NCI-H1105 treated with DMSO at 0.1 percent for 48 hours (cell line): ENCODE measurements at regions not wholly inside any gene's neighbourhood (a gene's known extent, or its start where the extent isn't known, plus 50 kb on each side); places are given as distances from the start of the nearest gene placed in this dataset.

Source experiments
- DNase-seq: peaks from one replicate; lab custom pipeline; 2025; lab: John Stamatoyannopoulos, UW

DNA sequence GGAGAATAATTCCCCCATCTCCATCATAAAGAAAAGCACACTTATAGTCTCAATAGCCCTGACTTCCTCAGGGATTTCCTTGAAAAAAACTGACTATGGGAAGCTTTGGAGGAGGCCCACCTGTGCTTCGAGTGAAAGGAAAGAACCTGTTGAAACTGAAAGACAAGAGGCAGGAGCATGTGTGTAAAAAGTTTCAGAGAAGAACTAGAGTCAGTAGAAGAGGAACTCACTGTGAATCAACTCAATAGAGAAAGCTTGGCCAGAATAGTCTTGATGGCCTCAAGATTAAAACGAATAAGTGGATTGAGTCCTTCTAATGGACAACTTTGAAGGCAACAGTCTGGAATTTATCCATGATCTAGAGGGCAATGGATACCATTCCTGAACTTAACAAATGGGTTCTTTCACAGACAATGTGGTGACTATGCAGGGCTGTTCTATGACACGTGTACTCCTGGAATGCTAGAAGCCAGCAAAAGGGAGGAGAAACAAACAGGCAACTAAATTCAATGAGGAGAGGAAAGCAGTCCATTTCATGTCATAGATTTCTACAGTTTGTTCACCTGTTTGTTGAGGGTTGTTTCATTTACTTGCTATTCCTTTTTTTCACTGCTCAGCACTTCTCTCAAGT is 442.3 kb downstream of the GRB14 start:
- no peak for DNase-seq

- DNase-seq: no peak
Measured at GRCh38 chr2:164164602-164165001, 428.8 kb upstream of the FIGN start.

DNA sequence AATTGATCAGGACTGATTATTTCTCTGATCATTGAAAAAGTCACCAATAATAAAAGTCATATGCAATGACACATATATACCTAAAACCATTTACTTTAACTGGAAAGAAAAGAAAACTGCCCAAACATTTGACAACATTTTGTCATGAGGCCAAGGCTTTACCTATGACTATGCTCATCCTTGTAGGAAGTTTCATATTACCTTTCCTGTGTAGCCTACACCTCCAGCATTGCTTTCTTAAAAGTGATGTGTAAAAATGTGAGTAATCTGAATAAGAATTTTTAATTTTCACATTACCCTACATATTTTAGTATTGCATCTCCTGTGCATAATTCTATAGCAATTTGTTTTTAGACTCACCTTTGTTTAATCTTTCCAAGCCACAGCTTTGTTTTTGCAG is 419.8 kb upstream of the FIGN start:
- DNase-seq: no peak

DNA sequence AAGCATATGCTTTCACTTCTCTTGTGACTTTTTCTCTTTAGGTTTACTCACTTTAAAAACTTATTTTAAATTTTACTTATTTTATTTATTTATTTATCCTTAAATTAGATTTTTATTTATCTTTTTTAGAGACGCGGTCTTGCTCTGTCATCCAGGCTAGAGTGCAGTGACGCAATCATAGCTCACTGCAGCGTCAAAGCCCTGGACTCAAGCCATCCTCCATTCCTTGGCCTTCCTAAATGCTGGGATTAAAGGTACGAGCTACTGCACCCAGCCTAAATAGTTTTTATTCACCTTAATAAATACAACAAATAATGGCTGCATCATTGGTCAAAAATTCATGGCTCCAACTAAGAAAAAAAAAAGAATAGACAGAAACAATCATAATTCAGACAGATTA is 415.7 kb upstream of the FIGN start:
- no peak for DNase-seq

- DNase-seq: no peak
Measured at GRCh38 chr2:164150604-164151003, 414.8 kb upstream of the FIGN start.

- DNase-seq: peak; percentile 6
Measured at GRCh38 chr2:164146441-164146840, 410.6 kb upstream of the FIGN start.

DNA sequence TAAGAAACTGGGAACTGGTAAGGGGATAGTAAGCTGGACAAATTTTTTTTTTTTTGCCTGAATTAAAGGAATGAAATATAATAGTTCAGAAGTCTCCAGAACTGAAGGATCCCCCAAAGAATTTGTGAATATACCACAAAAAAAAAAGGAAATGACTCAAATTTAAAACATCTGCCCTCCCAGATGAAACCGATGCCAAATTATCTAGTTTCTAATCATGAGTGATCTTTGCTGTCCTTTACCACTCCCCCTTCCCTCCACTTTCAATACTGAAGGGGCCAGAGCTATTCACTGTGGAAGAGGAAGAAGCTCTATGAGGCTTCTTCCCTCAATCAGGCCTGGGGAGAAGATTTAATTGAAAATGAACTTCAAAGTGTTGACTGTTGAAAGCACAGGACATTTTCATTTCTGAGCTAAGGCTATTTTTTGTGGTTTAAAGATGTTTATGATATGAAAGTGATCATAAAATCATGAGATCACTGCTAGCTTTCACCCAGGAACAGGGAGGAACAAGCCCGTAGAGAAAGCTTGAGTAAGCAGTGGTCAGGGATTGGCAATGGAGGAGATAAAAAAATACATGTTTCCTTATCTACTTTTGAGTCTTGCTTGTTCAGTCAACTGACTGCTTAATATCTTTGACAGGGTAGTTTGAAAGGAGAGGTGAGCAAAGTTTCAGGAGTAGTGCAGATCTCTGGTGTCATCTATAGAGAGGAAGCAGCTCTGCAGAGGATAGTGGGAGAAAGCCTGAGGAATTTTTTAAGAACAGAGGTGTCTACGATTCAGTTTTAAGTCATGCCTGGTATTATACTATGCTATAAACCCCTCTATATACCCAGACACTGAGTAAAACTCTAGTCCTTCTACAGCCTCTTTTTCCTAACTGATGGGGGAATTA is 409.5 kb upstream of the FIGN start:
- DNase-seq: no peak

- DNase-seq: no peak
Measured at GRCh38 chr2:164143183-164143930, 407.5 kb upstream of the FIGN start.

- no peak for DNase-seq
Measured at GRCh38 chr2:164142755-164143154, 406.9 kb upstream of the FIGN start.

- DNase-seq: no peak
Measured at GRCh38 chr2:164141271-164141670, 405.5 kb upstream of the FIGN start.

DNA sequence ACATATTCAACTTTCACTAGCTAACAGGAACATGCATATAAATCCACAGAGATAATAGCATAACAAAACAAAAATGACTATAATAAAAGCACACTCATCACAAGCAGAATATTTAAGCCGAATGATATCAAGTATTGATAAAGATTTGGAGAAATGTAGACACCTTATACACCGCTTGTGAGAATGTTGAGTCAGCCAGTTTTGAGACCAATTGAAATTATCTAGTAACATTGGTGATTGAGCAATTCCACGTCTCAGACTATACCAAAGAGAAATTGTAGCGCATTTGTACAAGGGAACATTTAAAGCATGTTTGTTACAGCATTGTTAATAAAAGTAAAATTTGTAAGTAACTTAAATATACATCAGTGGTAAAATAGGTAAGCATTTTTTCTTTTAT is 402.9 kb upstream of the FIGN start:
- DNase-seq: no peak

DNA sequence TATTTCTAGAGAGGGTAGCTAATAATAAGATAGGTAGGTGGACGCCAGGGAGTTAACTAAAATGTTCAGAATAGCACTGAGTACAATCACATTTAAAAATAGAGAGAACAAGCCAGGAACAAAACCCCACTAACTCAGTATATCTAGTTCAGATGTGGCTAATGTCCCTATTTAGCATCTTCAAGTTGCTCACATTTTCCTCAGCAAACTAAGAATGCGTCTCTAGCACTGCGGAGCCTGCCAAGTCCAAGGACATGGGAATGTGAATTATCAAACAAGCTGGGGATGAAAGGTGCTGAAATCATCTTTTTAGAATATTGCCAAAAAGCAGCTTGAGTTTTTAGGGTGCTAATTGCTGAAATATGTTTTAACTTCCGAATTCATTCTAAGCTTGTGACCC is 398.5 kb upstream of the FIGN start:
- no peak for DNase-seq

GRCh38 chr2:164127971-164128527 is 392.2 kb upstream of the FIGN start:
- no peak for DNase-seq

DNA sequence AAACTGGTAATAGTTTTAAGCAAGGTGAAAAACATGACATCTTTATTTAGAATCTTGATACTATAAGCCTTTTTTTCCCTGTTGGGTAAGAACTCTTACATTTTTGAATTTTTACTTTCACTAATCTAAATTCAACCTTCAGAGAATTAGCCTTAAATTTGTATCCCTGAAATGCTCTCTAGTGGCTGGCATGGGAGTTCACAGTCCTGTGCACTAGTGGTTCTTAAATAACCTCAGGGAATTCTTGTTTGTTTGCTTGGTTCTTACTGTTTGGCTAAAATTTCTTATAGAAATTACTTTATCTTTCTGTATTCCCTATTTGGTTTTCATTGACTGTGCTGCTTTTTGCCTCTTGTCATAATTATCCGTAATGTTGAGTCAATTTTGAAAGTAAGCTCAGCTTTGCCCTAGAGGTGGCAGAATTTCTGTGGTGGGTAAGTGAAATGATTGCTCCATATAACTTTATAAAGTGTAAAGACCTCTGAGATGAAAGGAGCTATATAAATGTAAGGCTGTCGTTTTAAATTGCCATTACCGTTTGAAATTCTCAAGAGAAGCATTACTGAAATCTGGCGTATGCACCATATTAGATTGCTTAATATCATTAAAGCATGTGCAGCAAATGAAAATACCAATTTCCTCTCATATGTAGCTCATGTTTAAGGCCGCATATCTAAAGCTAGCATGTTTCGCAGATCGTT is 391.3 kb upstream of the FIGN start:
- no peak for DNase-seq

GRCh38 chr2:164115806-164116205 is 380.0 kb upstream of the FIGN start:
- no peak for DNase-seq

DNA sequence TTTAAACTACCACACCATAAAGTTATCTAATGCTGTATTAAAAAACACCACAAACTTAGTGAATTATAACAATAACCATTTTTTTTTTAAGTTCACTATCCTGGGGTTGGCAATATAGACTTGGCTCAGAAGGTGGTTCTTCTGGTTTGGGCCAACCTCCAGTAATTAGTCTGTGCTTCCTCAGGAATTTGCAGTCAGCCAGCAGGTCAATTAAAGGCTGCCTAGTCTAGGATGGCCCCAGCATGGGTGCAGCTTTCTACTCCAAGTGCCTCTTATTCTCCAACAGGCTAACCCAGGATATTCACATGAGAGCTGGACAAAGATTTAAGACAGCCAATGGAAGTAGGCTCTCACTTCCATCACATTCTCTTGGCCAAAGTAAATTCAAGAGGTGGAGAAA is 379.1 kb upstream of the FIGN start:
- DNase-seq: no peak

DNA sequence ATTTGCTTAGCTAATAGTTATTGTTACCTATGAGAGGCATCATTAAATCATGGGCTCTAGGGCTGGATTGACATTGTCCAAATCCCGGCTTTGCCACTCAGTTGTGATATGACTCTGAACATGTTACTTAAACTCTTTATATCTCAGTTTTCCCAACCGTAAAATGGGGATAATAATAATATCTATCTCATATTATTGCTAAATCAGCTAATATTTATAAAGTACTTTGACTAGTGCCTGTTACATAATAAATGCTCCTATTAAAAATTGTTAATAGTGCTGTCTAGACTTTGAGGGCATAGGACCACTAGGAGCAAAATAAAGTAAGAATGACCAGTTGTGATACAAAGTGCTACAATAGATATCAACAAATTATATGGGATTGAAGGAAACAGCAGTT is 376.3 kb upstream of the FIGN start:
- DNase-seq: no peak

- DNase-seq: no peak
Measured at GRCh38 chr2:164110515-164110914, 374.7 kb upstream of the FIGN start.

DNA sequence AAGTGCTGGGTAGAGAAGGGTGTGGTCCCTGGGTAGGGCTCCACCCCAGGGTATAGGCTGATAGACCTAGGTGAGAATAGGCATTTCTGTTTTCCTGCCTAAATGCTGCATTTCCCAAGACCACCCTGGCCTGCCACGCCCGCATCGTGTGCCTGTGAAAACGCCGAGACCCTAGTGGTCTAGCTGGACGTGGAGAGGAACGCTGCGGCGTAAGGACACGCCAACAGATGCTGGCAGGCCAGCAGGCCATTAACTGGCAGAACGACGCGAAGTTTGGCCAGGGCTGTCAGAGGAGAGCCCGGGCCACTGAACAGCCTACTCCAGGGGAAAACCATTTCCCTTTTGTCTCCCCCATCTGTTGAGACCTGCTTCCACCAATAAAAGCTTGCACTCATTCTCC is 373.2 kb upstream of the FIGN start:
- DNase-seq: no peak

GRCh38 chr2:164103271-164103670 is 367.5 kb upstream of the FIGN start:
- DNase-seq: no peak

GRCh38 chr2:164102366-164102765 is 366.6 kb upstream of the FIGN start:
- DNase-seq: no peak

- DNase-seq: no peak
Measured at GRCh38 chr2:164091673-164092072, 355.9 kb upstream of the FIGN start.
